ENCODE measurements at regions not wholly inside any gene's neighbourhood (a gene's known extent, or its start where the extent isn't known, plus 50 kb on each side); places are given as distances from the start of the nearest gene placed in this dataset.

DNA sequence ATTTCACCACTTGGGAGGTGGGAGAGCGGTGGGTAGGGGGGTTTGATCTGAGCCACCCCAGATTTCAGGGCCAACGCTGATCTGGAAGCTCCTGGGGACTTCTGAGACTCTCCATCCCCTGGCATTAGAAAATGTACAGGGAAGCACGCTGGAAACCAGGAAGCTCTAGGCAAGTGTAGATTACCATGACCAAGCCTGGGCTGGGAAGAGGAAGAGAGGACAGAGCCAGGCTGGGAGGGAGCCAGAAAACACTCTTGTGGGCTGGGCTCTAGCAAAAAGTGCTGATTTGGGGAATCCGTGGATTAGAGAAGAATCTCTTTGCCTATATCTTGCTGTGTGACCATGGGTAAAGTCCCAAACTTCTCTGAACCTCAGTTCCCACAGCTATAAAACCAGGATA lies 236.7 kb downstream of the BCL11B start:
- TF ChIP-seq, protein P1, sequence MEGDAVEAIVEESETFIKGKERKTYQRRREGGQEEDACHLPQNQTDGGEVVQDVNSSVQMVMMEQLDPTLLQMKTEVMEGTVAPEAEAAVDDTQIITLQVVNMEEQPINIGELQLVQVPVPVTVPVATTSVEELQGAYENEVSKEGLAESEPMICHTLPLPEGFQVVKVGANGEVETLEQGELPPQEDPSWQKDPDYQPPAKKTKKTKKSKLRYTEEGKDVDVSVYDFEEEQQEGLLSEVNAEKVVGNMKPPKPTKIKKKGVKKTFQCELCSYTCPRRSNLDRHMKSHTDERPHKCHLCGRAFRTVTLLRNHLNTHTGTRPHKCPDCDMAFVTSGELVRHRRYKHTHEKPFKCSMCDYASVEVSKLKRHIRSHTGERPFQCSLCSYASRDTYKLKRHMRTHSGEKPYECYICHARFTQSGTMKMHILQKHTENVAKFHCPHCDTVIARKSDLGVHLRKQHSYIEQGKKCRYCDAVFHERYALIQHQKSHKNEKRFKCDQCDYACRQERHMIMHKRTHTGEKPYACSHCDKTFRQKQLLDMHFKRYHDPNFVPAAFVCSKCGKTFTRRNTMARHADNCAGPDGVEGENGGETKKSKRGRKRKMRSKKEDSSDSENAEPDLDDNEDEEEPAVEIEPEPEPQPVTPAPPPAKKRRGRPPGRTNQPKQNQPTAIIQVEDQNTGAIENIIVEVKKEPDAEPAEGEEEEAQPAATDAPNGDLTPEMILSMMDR (conservative IDR thresholded peaks at IDR 0.05) = no peak
- TF ChIP-seq ZFX (IDR thresholded peaks at IDR 0.05) = no peak
